B cell (primary cell): ENCODE measurements at regions not wholly inside any gene's neighbourhood (a gene's known extent, or its start where the extent isn't known, plus 50 kb on each side); places are given as distances from the start of the nearest gene placed in this dataset.

ENCODE experiments used
- ATAC-seq: fragments of 200-7000 bp; cut with Tn5 transposase; one replicate; pipeline ENCODE4 v1.10.0; 2021; ENCODE audit warnings: low read depth, mild to moderate bottlenecking, moderate number of reproducible peaks, moderate library complexity
- CTCF ChIA-PET: fragments of 350-600 bp; sonication (Branson Sonifier 250); formaldehyde crosslinking; loops from one replicate; lab custom pipeline; 2021; ENCODE audit warnings: antibody characterized with exemption, inconsistent platforms; lab: Charles Lee
- POLR2A ChIA-PET: fragments of 350-600 bp; sonication (Branson Sonifier 250); formaldehyde crosslinking; loops from one replicate; lab custom pipeline; 2021; ENCODE audit warnings: antibody characterized with exemption; lab: Charles Lee
- DNase-seq: peaks from one replicate; pipeline ENCODE4 v3.0.0; 2013
- H2AFZ ChIP-seq: 2 replicates; pipeline ENCODE4 v1.6.1; 2012; ENCODE audit warnings: mild to moderate bottlenecking, low read depth, low read length; ENCODE audit not compliant: insufficient read depth, poor library complexity, severe bottlenecking
- H3K27ac ChIP-seq, 2 donors: 1 replicate in 1 of 2; 2 replicates in 1 of 2; pipeline ENCODE4 v1.5.1; 2012 to 2013; ENCODE audit warnings: low read length in 2 of 2, mild to moderate bottlenecking in 2 of 2, moderate library complexity in 1 of 2
- H3K27me3 ChIP-seq, 4 experiments: fragments of 200-600 bp in 1 of 4; sonication (generic) in 1 of 4; replicated peaks in 1 of 4; 1 replicate in 2 of 4; 2 replicates in 2 of 4; pipeline versions ENCODE4 v1.6.1 to v1.7.0; 2013 to 2016; ENCODE audit warnings: low read length in 3 of 4, mild to moderate bottlenecking in 2 of 4, mixed read lengths in 1 of 4, moderate library complexity in 1 of 4; ENCODE audit not compliant: insufficient read depth in 4 of 4, control insufficient read depth in 3 of 4; ENCODE audit errors: control extremely low read depth in 1 of 4
- H3K36me3 ChIP-seq, 2 experiments: replicated peaks in 1 of 2; 1 replicate in 1 of 2; 2 replicates in 1 of 2; pipeline versions ENCODE4 v1.6.1 to v1.7.1; 2013; ENCODE audit warnings: low read length in 1 of 2; ENCODE audit not compliant: insufficient read depth in 2 of 2, control insufficient read depth in 1 of 2; ENCODE audit errors: control extremely low read depth in 1 of 2, extremely low read depth in 1 of 2
- H3K4me1 ChIP-seq, 2 donors: fragments of 200-600 bp in 1 of 2; sonication (generic) in 1 of 2; 1 replicate in 1 of 2; 2 replicates in 1 of 2; pipeline versions ENCODE4 v1.5.1 to v1.6.1; 2013 to 2017; ENCODE audit warnings: low read length in 2 of 2; ENCODE audit not compliant: control insufficient read depth in 2 of 2, insufficient read depth in 2 of 2
- H3K4me2 ChIP-seq: replicated peaks from 2 replicates; pipeline ENCODE3; 2012; ENCODE audit warnings: mild to moderate bottlenecking, low read depth, low read length; ENCODE audit not compliant: poor library complexity, severe bottlenecking
- H3K4me3 ChIP-seq, 5 experiments: fragments of 200-600 bp in 1 of 5; sonication (generic) in 1 of 5; 1 replicate in 3 of 5; 2 replicates in 2 of 5; pipeline versions ENCODE4 v1.5.1 to v1.7.0; 2011 to 2016; ENCODE audit warnings: low read length in 4 of 5, mild to moderate bottlenecking in 4 of 5, low read depth in 2 of 5, control low read depth in 1 of 5, moderate library complexity in 1 of 5; ENCODE audit not compliant: insufficient read depth in 1 of 5; ENCODE audit errors: control extremely low read depth in 1 of 5, extremely low read depth in 1 of 5
- H3K79me2 ChIP-seq: fragments of 200-600 bp; sonication (generic); one replicate; pipeline ENCODE4 v1.6.0; 2016; ENCODE audit warnings: low read length; ENCODE audit not compliant: control insufficient read depth, insufficient read depth
- H3K9ac ChIP-seq: fragments of 200-600 bp; sonication (generic); 2 replicates; pipeline ENCODE4 v1.6.1; 2017; ENCODE audit warnings: mild to moderate bottlenecking, low read length, moderate library complexity
- H3K9me3 ChIP-seq, 3 donors: one replicate each; pipeline versions ENCODE4 v1.6.1 to v1.7.1; 2013; ENCODE audit warnings: low read length in 2 of 3; ENCODE audit not compliant: control insufficient read depth in 2 of 3, insufficient read depth in 1 of 3; ENCODE audit errors: control extremely low read depth in 1 of 3
- H4K20me1 ChIP-seq: 2 replicates; pipeline ENCODE4 v1.6.0; 2012; ENCODE audit warnings: mild to moderate bottlenecking, low read length; ENCODE audit not compliant: insufficient read depth, control insufficient read depth, poor library complexity, severe bottlenecking
- H3K27ac Mint-ChIP-seq: one replicate; pipeline ENCODE4 v1.8.0; 2021; ENCODE audit warnings: mixed read lengths
- H3K27me3 Mint-ChIP-seq: one replicate; pipeline ENCODE4 v1.8.0; 2021; ENCODE audit warnings: mixed read lengths
- H3K4me1 Mint-ChIP-seq: one replicate; pipeline ENCODE4 v1.8.0; 2021; ENCODE audit warnings: mixed read lengths
- H3K4me3 Mint-ChIP-seq: one replicate; pipeline ENCODE4 v1.8.0; 2021; ENCODE audit warnings: mixed read lengths
- H3K9me3 Mint-ChIP-seq: one replicate; pipeline ENCODE4 v1.8.0; 2022; ENCODE audit warnings: mixed read lengths; ENCODE audit not compliant: insufficient read depth
- CTCF ChIP-seq: fragments of 200-600 bp; IDR thresholded peaks from one replicate; pipeline ENCODE4 v1.8.0; 2022; ENCODE audit warnings: antibody characterized with exemption, mild to moderate bottlenecking
- EZH2 ChIP-seq: IDR thresholded peaks from 2 replicates; pipeline ENCODE4 v1.6.1; 2012; ENCODE audit warnings: borderline replicate concordance, low read depth, mild to moderate bottlenecking, moderate library complexity, low read length; ENCODE audit not compliant: insufficient read depth, poor library complexity, severe bottlenecking
- WGBS: methylation state at CpG from one replicate; pipeline ENCODE4 v1.1.5; 2013; ENCODE audit warnings: missing lambda C conversion rate; ENCODE audit not compliant: insufficient coverage; 5-methylcytosine and 5-hydroxymethylcytosine counted together
- intact Hi-C: fragments of 100-400 bp; cut with micrococcal nuclease; formaldehyde crosslinking; loops from one replicate; pipeline ENCODE4 v1.10.0; 2022

- ChIA-PET CTCF (no interaction called here), POLR2A (no interaction called here)
- Mint-ChIP-seq H3K4me1 (peaks cover 8% of the 10 kb centered on the region), H3K27ac (no peak overlapping the region), H3K9me3 (peaks cover 4% of the 10 kb centered on the region), H3K4me3 (no peak overlapping the region), H3K27me3 (peaks cover 14% of the 10 kb centered on the region)
- no peak overlapping the region for H2AFZ ChIP-seq
- H3K9me3 ChIP-seq = peaks cover 0 to 2% (median 0%) of the 10 kb centered on the region in 3 donors
- no peak overlapping the region for H3K27ac ChIP-seq
- H3K79me2 ChIP-seq = no peaks in the 10 kb centered on the region
- no peak for TF ChIP-seq EZH2
- ATAC-seq = no peak
- no peak overlapping the region for H3K9ac ChIP-seq
- no peak for DNase-seq
- WGBS = no CpG with 5 or more reads among the region's 1 CpG
- H3K4me1 ChIP-seq = peaks cover 1 to 5% of the 10 kb centered on the region in 2 donors
- H3K4me3 ChIP-seq = no peak overlapping the region
- no peaks in the 10 kb centered on the region for H4K20me1 ChIP-seq
- intact Hi-C loops = no loop called here
- H3K27me3 ChIP-seq = no peaks in the 10 kb centered on the region
- H3K36me3 ChIP-seq = no peaks in the 10 kb centered on the region
- H3K4me2 ChIP-seq = no peak overlapping the region
Measured at GRCh38 chr5:54603372-54603771, 85.8 kb downstream of the SNX18 start.

GRCh38 chr5:54602475-54602874 lies 84.9 kb downstream of the SNX18 start:
- Histone ChIP-seq H3K9me3 (peaks cover 0 to 3% (median 0%) of the 10 kb centered on the region in 3 donors), H3K36me3 (no peaks in the 10 kb centered on the region), H3K4me1 (peaks cover 0 to 5% of the 10 kb centered on the region in 2 donors), H3K9ac (no peak overlapping the region), H4K20me1 (no peaks in the 10 kb centered on the region), H3K27ac (no peak overlapping the region), H3K4me2 (no peak overlapping the region), H3K79me2 (no peaks in the 10 kb centered on the region), H3K27me3 (no peaks in the 10 kb centered on the region), H3K4me3 (no peak overlapping the region), H2AFZ (no peak overlapping the region)
- Mint-ChIP-seq H3K9me3 (peaks cover 6% of the 10 kb centered on the region), H3K4me1 (peaks cover 8% of the 10 kb centered on the region), H3K27me3 (peaks cover 15% of the 10 kb centered on the region), H3K4me3 (no peak overlapping the region), H3K27ac (no peak overlapping the region)
- CTCF ChIA-PET = no interaction called here
- intact Hi-C loops = no loop called here
- POLR2A ChIA-PET = no interaction called here
- DNase-seq (no peak), ATAC-seq (no peak)
- WGBS = 92% methylated on average over 7 of the region's 7 CpGs
- no peak for TF ChIP-seq CTCF
